ENCODE measurements at regions not wholly inside any gene's neighbourhood (a gene's known extent, or its start where the extent isn't known, plus 50 kb on each side); places are given as distances from the start of the nearest gene placed in this dataset.

DNA sequence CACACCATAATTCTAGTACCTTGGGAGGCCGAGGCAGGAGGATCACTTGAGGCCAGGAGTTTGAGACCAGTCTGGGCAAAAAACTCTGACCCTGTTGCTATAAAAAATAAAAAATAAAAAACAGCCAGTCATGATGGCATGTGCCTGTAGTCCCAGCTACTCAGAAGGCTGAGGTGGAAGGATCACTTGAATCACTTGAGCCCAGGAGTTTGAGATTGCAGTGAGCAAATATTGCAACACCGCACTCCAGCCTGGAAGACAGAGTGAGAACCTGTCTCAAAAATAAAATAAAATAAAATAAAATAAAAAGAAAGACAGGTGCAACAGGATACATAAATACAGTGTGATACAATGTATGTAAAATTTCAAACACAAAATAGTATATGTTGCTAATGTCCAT is 154.5 kb downstream of the OTOR start:
- H3K18ac ChIP-seq (ENCODE audit: insufficient read length, low read depth, low read length): no peak overlapping the region
- no peak overlapping the region for H2AK5ac ChIP-seq (ENCODE audit: insufficient read length, low read length)
- H3K79me2 ChIP-seq (ENCODE audit: insufficient read depth, low read length): no peaks in the 10 kb centered on the region
- H3K23me2 ChIP-seq (ENCODE audit: insufficient read length, low read depth, low read length, poor library complexity, severe bottlenecking): no peaks in the 10 kb centered on the region
- no CpG with 5 or more reads among the region's 2 CpGs for whole genome bisulfite sequencing (ENCODE audit: extremely low coverage, insufficient read length, low lambda C conversion rate)
- no peak overlapping the region for H3K4me2 ChIP-seq (ENCODE audit: insufficient read depth, insufficient read length, low read length)
- H3K27me3 ChIP-seq (ENCODE audit: insufficient read depth, low read length): no peaks in the 10 kb centered on the region
- H2BK20ac ChIP-seq (ENCODE audit: low read depth, low read length, poor library complexity, severe bottlenecking): no peak overlapping the region
- no peak overlapping the region for H3K56ac ChIP-seq (ENCODE audit: insufficient read length, low read depth, low read length)
- H2BK15ac ChIP-seq (ENCODE audit: low read depth, low read length): no peak overlapping the region
- no peak for DNase-seq
- Mint-ChIP-seq H3K27me3 (ENCODE audit: low read depth) (no peaks in the 10 kb centered on the region), H3K27ac (no peak overlapping the region), H3K9me3 (peaks cover under 1 to 2% of the 10 kb centered on the region in 2 experiments; a peak in 1 of 5 replicates), H3K4me3 (no peak overlapping the region), H3K36me3 (ENCODE audit: insufficient read depth in 1 of 3, low read depth in 3 of 3) (no peaks in the 10 kb centered on the region), H3K4me1 (no peaks in the 10 kb centered on the region)
- no peaks in the 10 kb centered on the region for H4K20me1 ChIP-seq (ENCODE audit: control insufficient read depth, insufficient read depth, insufficient read length)
- H3K14ac ChIP-seq (ENCODE audit: insufficient read depth, low read length): no peak overlapping the region
- no peak overlapping the region for H3K4ac ChIP-seq (ENCODE audit: low read depth, low read length)
- H4K5ac ChIP-seq (ENCODE audit: insufficient read length, low read depth, low read length): no peak overlapping the region
- no peak overlapping the region for H3K27ac ChIP-seq (ENCODE audit: insufficient read length, low read depth, low read length)
- no peak overlapping the region for H3K23ac ChIP-seq (ENCODE audit: insufficient read length, low read depth, low read length)
- H4K8ac ChIP-seq (replicated peaks; ENCODE audit: insufficient read length, low read depth, low read length): no peak overlapping the region
- H4K91ac ChIP-seq (ENCODE audit: insufficient read length, low read depth, low read length): no peak overlapping the region
- H3K79me1 ChIP-seq (ENCODE audit: insufficient read depth, low read depth, low read length, poor library complexity, severe bottlenecking): no peaks in the 10 kb centered on the region
- H2AFZ ChIP-seq (ENCODE audit: low read length): no peak overlapping the region
- H2BK5ac ChIP-seq (ENCODE audit: insufficient read length, low read length): no peak overlapping the region
- no peaks in the 10 kb centered on the region for H3K9me3 ChIP-seq (ENCODE audit: control insufficient read depth, low read depth, low read length)
- H2BK12ac ChIP-seq (ENCODE audit: insufficient read length, low read depth, low read length): no peak overlapping the region
- no peak overlapping the region for H3K9ac ChIP-seq (ENCODE audit: extremely low read depth, insufficient read length, low read length)
- no peak overlapping the region for H3T11ph ChIP-seq (ENCODE audit: low read length)
- TF ChIP-seq CTCF (conservative IDR thresholded peaks at IDR 0.05): no peak
- no peak overlapping the region for H2BK120ac ChIP-seq (ENCODE audit: low read depth, low read length, poor library complexity, severe bottlenecking)
- no peaks in the 10 kb centered on the region for H3K4me1 ChIP-seq (ENCODE audit: insufficient read depth, low read length)

Data from H9 (cell line).